NB4 (cell line): ENCODE measurements at regions not wholly inside any gene's neighbourhood (a gene's known extent, or its start where the extent isn't known, plus 50 kb on each side); places are given as distances from the start of the nearest gene placed in this dataset.

Experiments
- DNase-seq: peaks from one replicate; pipeline ENCODE4 v3.0.0; 2010; ENCODE audit warnings: low read depth
- H3K4me3 ChIP-seq: one replicate; pipeline ENCODE4 v1.5.1; 2011; ENCODE audit warnings: mild to moderate bottlenecking, low read depth, low read length, moderate library complexity
- CTCF ChIP-seq: IDR thresholded peaks from one replicate; pipeline ENCODE4 v1.5.1; 2012; ENCODE audit warnings: low read depth, low read length
- MAX ChIP-seq: IDR thresholded peaks from 2 replicates; pipeline ENCODE4 v1.6.1; 2011; ENCODE audit warnings: low read depth, low read length
- MYC ChIP-seq: IDR thresholded peaks from 2 replicates; pipeline ENCODE4 v1.6.1; 2011; ENCODE audit warnings: low read depth, low read length
- POLR2A ChIP-seq: IDR thresholded peaks from 2 replicates; pipeline ENCODE4 v1.6.1; 2011; ENCODE audit warnings: mild to moderate bottlenecking; ENCODE audit not compliant: insufficient read length; ENCODE audit errors: extremely low read depth

- DNase-seq = no peak
- H3K4me3 ChIP-seq = no peak overlapping the region
- TF ChIP-seq MYC (no peak), CTCF (no peak), POLR2A (no peak), MAX (no peak)
Observed at GRCh38 chr10:125553091-125553490, 129.9 kb downstream of the TEX36 start.

- DNase-seq = peak; percentile 86
- H3K4me3 ChIP-seq = no peak overlapping the region
- TF ChIP-seq MYC (peak; percentile 67), MAX (0 out of 2 replicates have a peak, but pooled peaks have one; percentile 3), POLR2A (no peak), CTCF (no peak)
Observed at GRCh38 chr10:125551247-125551646, 131.7 kb downstream of the TEX36 start.

GRCh38 chr10:125550362-125550761 lies 132.6 kb downstream of the TEX36 start:
- no peak for DNase-seq
- TF ChIP-seq MYC = no peak
- no peak for TF ChIP-seq POLR2A
- no peak for TF ChIP-seq CTCF
- no peak for TF ChIP-seq MAX
- H3K4me3 ChIP-seq = no peak overlapping the region

GRCh38 chr10:125549653-125550052 lies 133.3 kb downstream of the TEX36 start:
- TF ChIP-seq MAX (peak; percentile 59; the same call in 1 of the 2 replicates), POLR2A (no peak), MYC (peak; percentile 67)
- no peak overlapping the region for H3K4me3 ChIP-seq
- DNase-seq = peak; percentile 90

GRCh38 chr10:125548878-125549277 lies 134.1 kb downstream of the TEX36 start:
- no peak for DNase-seq
- no peak for TF ChIP-seq CTCF
- no peak for TF ChIP-seq MYC
- TF ChIP-seq MAX = no peak
- TF ChIP-seq POLR2A = no peak
- H3K4me3 ChIP-seq = no peak overlapping the region

GRCh38 chr10:125548356-125548755 lies 134.6 kb downstream of the TEX36 start:
- H3K4me3 ChIP-seq = no peak overlapping the region
- no peak for TF ChIP-seq POLR2A
- no peak for DNase-seq
